Activated CD4-positive, alpha-beta T cell treated with anti-CD3 and anti-CD28 coated beads, Interleukin-2, amount 50 U/mL, for 1 hour (primary cell): ENCODE measurements at regions not wholly inside any gene's neighbourhood (a gene's known extent, or its start where the extent isn't known, plus 50 kb on each side); places are given as distances from the start of the nearest gene placed in this dataset.

ENCODE experiments used
- DNase-seq: peaks from one replicate; pipeline ENCODE4 v3.0.0-alpha.2; 2020

DNA sequence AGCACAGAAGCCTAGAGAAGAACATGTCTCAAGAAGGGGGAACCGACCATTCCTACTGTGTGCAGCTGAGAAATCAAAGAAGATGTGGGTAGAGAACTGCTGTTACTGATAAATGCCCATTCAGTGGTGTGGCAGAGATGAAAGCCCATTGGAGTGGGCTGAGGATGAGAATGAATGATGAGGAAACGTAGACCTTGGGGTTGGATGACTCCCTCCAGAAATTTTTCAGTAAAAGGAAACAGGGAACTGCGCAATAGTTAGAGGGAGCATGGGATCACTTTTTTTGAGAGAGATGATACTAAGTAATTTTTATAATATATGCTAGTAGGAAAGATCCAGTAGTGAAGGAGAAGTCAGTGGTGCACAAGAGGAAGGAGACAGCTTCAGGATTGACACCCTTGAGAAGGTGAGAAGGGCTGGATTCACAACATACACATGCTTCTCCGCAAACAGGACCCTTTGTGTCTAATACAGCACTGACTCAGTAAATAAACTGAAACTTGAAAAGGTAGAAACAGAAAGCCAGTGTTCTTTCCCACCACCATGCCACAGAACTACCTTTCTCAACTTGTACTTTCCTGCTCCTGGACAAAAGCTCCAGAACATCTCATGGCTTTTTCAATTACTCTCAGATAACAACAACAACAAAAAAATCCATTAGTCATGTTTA is 104.7 kb upstream of the IL6 start:
- no peak for DNase-seq

DNA sequence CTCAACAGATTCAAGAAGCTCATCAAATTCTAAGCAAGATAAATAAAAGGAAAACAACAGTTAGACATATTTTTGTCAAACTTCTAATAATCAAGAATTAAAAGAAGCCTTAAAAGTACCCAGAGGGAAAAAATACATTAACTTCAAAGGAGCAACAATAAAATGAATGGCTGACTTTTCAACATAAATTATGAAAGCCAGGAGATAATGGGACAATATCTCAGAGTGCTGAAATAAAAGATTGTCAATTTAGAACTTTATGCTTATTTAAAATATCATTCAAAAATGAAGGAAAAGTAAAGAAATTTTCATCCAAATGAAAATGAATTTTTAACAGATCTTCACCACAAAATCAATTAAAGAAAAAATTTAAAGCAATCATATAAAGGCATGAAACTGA is 108.5 kb upstream of the IL6 start:
- no peak for DNase-seq

DNA sequence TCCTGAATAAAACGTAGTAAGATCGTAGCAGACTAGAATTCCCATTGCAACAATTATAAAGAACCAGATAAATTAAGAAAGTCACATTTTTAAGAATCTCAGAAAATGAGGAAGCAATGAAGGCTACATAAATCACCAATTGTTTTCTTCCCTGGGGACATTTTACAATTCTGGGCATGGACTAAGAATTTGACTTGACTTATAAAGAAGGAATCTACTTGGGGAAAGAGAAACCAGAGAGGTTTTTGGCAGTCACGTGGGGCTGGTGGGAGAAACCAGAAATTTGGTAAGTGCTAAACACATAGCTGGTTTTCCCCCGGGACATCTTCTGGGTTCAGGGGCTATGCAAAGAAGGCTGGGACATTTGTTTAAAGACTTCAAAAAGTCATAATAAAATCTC is 109.8 kb upstream of the IL6 start:
- no peak for DNase-seq

GRCh38 chr7:22613496-22613895 is 113.5 kb upstream of the IL6 start:
- DNase-seq: no peak

- DNase-seq: no peak
Measured at GRCh38 chr7:22612776-22613175, 112.8 kb upstream of the STEAP1B start.

- no peak for DNase-seq
Measured at GRCh38 chr7:22611758-22612079, 111.7 kb upstream of the STEAP1B start.

DNA sequence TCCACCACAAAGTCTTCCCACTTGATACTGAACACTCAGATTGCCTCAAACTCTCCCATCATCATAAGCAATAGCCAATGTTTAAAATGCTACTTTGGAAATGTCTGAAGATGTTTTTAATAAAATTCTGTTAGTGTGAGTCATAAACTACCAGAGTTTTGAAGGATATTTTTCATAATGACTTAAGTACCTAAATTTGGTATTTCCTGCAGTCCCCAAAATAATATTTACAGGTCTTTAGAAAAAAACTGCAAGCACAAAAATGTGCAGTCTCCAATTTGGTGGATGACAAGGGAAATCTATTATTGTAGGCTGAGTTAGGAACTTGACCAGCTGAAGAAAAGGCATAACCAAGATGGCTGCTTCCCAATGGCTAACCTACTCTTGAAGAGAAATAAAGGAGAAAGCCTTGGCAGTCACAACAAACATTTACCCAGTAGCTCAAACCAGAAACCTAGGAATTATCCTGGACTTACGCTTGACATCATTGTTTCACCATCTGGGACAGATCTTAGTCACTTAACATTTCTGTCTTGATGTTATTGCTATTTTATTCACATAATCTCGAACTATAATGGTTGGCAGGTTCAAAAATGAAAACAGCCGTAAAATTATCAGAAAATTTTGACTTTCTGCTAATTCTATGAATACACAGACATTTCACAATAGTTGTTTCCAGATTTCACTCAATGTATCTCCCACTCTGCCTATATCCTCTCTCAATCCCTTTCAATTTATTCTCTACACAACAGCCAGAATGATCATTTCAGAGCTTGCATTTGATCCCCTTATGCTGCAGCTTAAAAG is 111.2 kb upstream of the STEAP1B start:
- DNase-seq: no peak

DNA sequence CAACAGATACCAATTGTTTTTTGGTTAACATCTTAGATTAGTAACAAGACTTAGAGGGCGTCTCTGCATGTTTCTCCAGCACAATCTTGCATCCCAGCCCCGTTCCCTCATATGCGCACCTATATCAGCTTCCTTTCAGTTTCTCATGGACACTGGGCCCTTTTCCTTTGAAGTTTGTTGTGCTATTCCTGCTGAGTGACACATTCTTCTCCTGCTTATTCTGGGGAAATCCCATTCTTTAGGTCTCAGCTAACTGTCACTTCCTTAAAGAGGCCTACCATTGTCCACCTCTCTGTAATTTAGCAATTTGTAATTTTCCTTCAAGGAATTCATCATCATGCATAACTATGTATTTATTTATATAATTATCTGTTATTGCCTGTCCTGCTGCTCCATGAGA is 110.3 kb upstream of the STEAP1B start:
- DNase-seq: no peak

DNA sequence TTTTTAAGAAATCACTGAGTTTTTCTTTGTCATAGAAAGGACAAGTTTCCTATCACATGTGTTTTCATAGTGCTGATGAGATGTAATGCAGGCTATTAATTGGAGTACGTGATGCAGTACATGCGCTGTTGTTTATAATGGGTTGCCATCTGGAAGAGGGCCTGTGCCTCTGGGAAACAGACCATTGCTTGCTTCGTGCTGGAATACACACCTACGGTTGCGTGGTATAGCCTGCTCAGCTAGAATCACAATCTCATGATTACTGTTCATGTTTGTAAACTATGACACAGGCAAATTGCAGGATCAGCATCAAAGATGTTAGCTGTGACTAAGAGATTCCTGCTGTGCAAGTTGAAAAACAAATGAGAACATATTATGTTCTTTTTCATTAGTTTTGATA is 107.2 kb upstream of the STEAP1B start:
- no peak for DNase-seq

GRCh38 chr7:22604246-22604645 is 104.3 kb upstream of the STEAP1B start:
- no peak for DNase-seq

- no peak for DNase-seq
Measured at GRCh38 chr7:22601812-22602565, 102.0 kb upstream of the STEAP1B start.

GRCh38 chr7:22601408-22601807 is 101.4 kb upstream of the STEAP1B start:
- DNase-seq: no peak

DNA sequence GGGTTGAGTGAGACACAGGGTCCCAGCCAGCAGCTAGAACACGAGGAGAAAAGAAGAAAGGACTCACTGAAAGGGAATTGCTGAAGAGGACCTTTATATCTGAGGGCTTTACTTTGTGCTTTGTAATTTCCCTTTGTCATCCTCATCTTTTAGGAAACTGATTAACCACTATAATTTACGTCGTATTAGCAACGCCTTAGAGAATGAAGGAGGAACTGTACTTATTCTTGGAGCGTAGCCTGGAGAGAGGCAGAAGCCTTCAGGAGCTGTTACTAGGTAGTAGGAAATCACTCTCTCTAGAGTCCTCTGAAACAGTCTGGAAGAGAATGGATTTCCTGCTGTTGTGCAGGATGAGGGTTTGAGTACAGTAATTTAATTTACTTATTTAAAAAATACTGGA is 101.0 kb upstream of the STEAP1B start:
- no peak for DNase-seq

- DNase-seq: no peak
Measured at GRCh38 chr7:22598318-22598920, 98.4 kb upstream of the STEAP1B start.

DNA sequence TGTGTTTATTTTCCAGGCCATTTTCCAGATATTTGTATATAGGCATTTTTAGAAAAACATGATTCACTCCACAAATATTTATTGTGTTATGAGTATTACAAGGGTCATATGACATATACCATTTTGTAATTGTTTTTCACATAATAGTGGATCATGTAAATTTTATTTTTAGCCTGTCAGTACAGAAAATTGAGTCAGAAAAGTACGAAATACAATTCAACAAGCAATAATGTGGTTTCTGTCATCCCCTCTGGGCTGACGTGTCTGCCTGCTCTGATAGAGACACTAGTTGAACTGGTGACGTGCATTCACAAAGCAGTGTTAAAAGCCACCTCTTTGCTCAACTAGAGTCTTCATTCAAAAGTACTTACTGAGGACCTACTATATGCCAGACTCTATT is 97.9 kb upstream of the STEAP1B start:
- no peak for DNase-seq

DNA sequence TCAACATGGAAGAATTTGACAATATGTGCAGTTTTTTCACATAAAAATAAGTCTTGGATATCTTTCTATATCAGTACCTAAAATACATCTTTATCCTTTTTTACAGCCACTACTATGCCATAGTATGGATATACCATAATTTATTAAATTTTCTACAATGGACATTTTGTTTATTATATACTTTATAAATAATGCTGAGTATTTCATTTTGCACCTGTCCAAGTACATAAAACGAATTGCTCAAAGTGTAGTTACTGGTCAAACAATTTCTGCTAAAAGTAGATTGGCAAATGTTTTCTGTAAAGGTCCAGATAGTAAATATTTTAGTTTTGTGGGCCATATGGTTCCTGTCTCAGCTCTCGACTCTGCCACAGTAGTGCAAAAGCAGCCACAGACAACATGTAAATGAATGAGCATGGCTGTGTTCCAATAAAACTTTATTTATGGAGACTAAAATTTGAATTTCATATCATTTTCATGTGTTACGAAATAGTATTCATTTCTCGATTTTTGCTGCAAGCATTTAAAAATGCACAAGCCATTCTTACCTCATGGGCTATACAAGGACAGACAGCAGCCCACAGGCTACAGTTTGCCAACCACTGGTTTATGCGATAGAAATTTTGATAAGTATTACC is 96.9 kb upstream of the STEAP1B start:
- no peak for DNase-seq

DNA sequence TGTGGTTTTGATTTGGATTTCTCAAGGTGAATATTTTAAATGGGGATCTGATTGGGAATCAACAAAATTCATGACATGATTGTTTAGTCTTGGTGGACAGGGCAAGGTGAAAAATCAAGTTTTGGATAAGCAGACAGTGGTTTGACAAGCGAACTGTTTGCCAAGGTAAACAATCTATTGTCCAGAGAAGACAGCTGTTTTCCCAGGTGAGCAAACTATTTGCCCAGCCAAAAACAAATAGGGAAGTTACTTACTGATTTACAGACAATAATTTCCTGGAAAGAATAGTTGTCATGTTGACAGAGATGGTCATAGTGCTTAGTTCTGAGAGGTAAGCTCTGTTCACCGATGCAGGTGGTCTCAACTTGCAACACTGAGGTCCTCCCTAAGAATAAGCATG is 94.0 kb upstream of the STEAP1B start:
- DNase-seq: no peak

DNA sequence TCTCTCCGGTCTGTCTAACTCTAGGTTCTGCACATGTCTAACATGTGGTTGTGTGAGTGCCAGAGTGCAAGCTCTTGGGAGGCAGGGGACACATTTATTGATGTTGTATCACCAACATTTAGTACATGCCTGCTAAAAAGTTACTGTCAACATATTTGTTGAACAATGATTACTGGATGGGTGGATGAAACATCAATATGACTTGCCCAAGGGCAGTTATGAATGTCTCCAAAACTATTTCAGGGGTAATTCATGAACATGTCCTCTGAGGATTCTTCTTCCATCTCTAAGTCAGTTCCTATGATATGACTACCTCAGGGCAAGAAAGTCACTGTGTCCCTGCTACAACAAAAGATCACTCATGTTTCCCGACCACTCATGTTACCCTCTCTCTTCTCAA is 91.3 kb upstream of the STEAP1B start:
- DNase-seq: no peak

DNA sequence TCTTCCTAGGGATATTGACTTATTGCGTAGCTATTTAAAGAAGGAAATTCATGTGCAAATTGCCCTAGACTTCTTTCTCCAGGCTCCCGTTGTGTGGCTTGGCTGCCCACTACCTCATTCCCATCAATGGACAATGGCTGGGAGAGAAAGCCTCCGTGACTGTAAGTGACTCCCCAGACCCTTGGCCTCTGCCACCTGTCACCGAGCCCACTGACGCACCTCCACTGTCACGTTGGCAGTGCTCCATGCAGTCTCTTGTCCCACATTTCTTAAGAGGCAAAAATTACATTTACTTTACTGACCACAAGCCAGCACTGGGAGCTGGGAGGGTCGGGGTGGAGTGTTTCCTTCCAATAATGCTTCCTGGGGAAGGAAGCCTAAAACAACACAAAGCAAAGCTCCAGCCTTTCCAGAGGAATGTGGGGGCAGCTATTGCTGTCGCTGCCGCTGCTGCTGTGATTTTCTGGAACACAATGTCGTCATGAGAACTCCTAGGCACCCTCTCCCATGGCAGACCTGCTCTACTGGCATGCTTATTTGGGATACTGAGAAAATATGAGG is 89.7 kb upstream of the STEAP1B start:
- no peak for DNase-seq

DNA sequence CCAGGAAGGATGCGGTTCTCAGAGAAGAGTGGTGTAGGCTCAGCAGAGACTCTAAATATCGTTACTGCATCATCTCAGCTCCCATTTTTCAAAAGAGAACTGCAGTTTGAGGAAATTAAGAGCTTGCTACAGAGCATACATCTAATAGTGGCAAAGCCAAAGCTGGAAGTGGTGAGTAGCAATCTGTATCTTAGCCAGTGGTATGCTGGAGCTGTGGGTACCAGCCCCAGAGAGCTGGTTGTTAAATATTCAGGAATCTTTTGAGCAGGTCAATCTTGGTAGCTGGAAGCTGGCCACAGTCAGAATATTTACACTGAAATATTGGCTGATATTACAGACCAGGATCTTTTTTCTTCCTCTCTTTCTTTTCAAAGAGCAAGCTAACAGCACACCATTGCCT is 88.4 kb upstream of the STEAP1B start:
- DNase-seq: no peak

DNA sequence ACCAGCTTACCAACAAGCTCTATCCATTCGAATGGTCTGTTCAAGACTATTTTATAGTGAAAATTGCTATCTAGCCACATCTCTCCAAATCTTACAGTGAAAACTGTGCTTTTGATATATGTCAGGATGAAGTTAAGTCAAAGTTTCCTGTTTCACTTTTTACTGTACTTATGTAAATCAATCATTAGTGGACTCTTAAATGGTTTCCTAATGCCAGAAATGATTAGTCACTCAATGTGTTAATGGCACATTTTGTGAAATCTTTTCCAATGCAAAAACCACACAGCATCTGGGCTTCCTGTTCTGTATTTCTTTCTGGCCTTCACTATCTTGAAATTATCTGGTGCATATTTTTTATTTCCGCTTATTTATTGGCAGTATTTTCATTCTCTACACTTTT is 87.3 kb upstream of the STEAP1B start:
- no peak for DNase-seq

- DNase-seq: no peak
Measured at GRCh38 chr7:22586786-22587140, 86.8 kb upstream of the STEAP1B start.
